ENCODE measurements at regions not wholly inside any gene's neighbourhood (a gene's known extent, or its start where the extent isn't known, plus 50 kb on each side); places are given as distances from the start of the nearest gene placed in this dataset.
"Not testable (repeated sequence)": the region's sequence is repeated elsewhere in the genome, so short reads cannot be mapped to it uniquely, and the experiment has no call there.

DNA sequence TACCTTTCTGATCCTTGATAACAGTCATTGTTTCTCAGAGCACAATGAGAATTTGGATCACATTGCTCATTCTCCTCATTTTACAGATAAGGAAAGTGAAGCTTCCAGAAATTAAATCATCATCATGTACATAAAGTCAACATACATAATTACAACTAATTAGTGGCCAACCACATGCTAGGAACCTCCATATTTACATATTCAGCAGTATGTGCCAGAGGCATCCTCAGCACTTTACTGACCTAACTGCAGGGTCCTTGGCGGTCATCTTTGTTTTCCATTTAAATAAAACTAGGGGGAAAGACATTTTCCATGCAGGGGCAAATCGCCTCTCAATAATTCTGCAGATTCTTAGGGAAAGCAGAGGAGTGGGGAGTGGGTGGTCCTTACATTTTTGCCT, 752.9 kb downstream of the KCNJ2 start:
- no peaks in the 10 kb centered on the region for H3K36me3 Mint-ChIP-seq (ENCODE audit: low read depth)
- no peaks in the 10 kb centered on the region for H3K27me3 Mint-ChIP-seq
- H3K4me3 Mint-ChIP-seq = no peak overlapping the region
- peaks cover 54% of the 10 kb centered on the region for H3K9me3 Mint-ChIP-seq
- intact Hi-C loops (cut with micrococcal nuclease) = no loop called here
- H3K27ac Mint-ChIP-seq = no peak overlapping the region
- no peaks in the 10 kb centered on the region for H3K4me1 Mint-ChIP-seq (ENCODE audit: low read depth)

DNA sequence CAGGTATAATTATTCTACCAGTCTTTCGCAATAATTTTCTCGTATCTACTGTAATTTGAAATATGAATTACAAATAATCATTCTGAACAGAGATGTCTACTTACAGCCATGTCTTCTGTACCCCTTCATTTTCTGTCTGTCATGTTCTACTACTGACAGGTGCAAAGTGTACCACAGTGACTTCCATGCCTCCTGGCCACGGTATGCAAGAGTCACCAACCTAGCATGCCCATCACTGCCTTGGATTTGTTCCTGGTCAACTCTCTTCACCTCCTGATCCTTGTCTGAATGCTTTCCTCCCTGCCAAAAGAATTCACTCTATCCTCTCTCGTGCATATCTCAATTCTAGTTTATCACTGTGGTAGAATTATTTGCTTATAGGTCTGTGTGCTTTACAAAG, 755.4 kb downstream of the KCNJ2 start:
- intact Hi-C loops (cut with micrococcal nuclease) = no loop called here
- Mint-ChIP-seq H3K27me3 (no peaks in the 10 kb centered on the region), H3K4me3 (no peak overlapping the region), H3K9me3 (peaks cover 30% of the 10 kb centered on the region), H3K27ac (no peak overlapping the region), H3K36me3 (ENCODE audit: low read depth) (no peaks in the 10 kb centered on the region), H3K4me1 (ENCODE audit: low read depth) (no peaks in the 10 kb centered on the region)

DNA sequence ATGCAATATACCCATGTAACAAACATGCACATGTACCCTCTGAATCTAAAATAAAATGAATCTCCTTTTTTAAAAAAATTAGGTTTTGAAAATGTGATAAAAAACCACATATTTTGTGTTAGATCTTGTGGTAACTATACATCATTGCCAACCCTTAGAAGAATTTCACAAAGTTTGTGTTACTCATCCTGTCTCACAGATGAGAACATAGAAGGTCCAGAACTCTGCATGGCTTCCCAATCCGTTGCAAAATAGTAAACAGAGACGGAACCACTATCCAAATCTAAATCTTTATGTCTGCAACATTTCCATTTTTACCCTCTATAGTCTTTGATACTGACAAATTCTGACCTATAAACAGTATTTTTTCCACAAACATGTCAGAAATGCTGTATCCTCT, 759.9 kb downstream of the KCNJ2 start:
- H3K36me3 Mint-ChIP-seq (ENCODE audit: low read depth) = no peaks in the 10 kb centered on the region
- H3K4me3 Mint-ChIP-seq = no peak overlapping the region
- H3K27ac Mint-ChIP-seq = no peak overlapping the region
- H3K27me3 Mint-ChIP-seq = no peaks in the 10 kb centered on the region
- no peaks in the 10 kb centered on the region for H3K4me1 Mint-ChIP-seq (ENCODE audit: low read depth)
- intact Hi-C loops (cut with micrococcal nuclease) = no loop called here
- peaks cover 11% of the 10 kb centered on the region for H3K9me3 Mint-ChIP-seq

DNA sequence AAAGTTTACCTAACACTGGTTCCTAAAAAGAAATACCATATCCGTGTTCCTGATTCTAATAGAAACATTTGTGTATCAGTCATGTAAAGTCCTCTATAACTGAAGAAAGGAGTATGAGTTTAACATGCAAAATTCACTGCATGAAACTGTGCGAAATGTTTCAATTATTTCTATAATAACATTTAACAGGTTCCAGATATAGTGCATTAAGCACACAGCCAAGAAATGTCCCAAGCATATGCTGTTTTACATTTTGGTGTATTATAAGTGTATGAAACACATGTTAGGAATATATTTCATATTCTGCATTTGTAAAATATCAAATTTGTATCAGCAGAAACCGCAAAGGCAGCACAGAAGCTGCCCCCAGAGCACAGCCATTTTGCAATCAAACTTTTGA, 764.9 kb downstream of the KCNJ2 start:
- no peaks in the 10 kb centered on the region for H3K36me3 Mint-ChIP-seq (ENCODE audit: low read depth)
- no peaks in the 10 kb centered on the region for H3K27me3 Mint-ChIP-seq
- peaks cover 8% of the 10 kb centered on the region for H3K9me3 Mint-ChIP-seq
- H3K27ac Mint-ChIP-seq = no peak overlapping the region
- no peaks in the 10 kb centered on the region for H3K4me1 Mint-ChIP-seq (ENCODE audit: low read depth)
- intact Hi-C loops (cut with micrococcal nuclease) = no loop called here
- H3K4me3 Mint-ChIP-seq = no peak overlapping the region

DNA sequence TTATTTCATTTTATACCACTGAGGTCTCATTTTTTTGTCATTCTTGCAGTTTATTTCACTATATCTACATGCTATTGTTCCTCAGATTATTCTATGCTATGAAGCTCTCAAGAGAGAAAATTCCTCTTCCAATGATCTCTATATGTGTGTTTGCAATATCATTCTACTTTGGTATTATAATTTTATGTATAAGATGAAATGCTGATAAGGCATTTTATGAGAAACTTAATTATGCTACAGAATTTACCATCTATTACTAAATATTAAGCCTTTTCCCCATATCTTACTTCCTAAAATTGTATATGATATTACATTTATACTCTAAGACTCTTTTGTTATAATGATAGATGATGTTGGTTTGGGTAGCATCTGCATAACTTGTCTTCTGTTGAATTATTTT, 765.5 kb downstream of the KCNJ2 start:
- Mint-ChIP-seq H3K9me3 (peaks cover 8% of the 10 kb centered on the region), H3K27ac (no peak overlapping the region), H3K4me1 (ENCODE audit: low read depth) (no peaks in the 10 kb centered on the region), H3K36me3 (ENCODE audit: low read depth) (no peaks in the 10 kb centered on the region), H3K27me3 (no peaks in the 10 kb centered on the region), H3K4me3 (no peak overlapping the region)
- intact Hi-C loops (cut with micrococcal nuclease) = no loop called here

DNA sequence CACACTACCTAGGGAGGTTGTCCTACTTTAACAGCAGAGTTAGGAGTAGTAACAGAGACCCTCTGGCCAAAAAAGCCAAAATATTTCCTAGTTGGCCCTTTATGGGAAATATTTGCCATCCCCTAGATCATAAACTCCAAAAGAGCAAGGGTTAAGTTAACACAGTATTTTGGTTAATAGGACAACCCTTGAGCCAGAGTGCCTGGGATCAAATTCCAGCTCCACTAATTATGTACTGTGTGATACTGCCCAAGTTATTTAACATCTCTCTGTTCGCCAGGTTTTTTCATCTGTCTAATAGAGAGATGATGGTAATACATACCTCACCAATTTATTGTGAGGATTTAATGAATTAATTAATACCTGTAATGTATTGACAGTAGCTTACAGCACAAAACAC, 767.4 kb downstream of the KCNJ2 start:
- Mint-ChIP-seq H3K27me3 (no peaks in the 10 kb centered on the region), H3K27ac (no peak overlapping the region), H3K4me3 (no peak overlapping the region), H3K9me3 (peaks cover 8% of the 10 kb centered on the region), H3K4me1 (ENCODE audit: low read depth) (no peaks in the 10 kb centered on the region), H3K36me3 (ENCODE audit: low read depth) (no peaks in the 10 kb centered on the region)
- intact Hi-C loops (cut with micrococcal nuclease) = no loop called here

DNA sequence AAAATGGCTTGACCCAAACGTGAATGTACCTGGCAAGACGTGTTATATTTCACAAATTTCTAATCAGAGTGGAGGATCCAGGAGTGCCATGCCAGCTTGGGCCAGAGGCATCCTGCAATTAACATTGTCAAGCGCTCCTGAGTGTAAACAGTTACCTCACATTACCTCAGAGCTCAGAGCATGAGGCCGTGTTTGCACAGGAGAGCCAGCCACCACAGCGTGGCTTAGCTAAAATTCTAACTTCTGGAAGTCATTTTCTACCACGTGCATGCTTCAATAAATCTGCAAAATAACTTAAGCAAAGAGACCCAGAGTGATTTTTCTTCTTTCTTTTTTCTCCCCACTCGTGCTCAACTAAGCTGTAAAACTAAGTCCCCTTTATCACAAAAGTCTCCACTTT, 769.0 kb downstream of the KCNJ2 start:
- H3K36me3 Mint-ChIP-seq (ENCODE audit: low read depth) = no peaks in the 10 kb centered on the region
- H3K4me3 Mint-ChIP-seq = no peak overlapping the region
- no peak overlapping the region for H3K27ac Mint-ChIP-seq
- peaks cover 8% of the 10 kb centered on the region for H3K9me3 Mint-ChIP-seq
- intact Hi-C loops (cut with micrococcal nuclease) = no loop called here
- no peaks in the 10 kb centered on the region for H3K27me3 Mint-ChIP-seq
- H3K4me1 Mint-ChIP-seq (ENCODE audit: low read depth) = no peaks in the 10 kb centered on the region

DNA sequence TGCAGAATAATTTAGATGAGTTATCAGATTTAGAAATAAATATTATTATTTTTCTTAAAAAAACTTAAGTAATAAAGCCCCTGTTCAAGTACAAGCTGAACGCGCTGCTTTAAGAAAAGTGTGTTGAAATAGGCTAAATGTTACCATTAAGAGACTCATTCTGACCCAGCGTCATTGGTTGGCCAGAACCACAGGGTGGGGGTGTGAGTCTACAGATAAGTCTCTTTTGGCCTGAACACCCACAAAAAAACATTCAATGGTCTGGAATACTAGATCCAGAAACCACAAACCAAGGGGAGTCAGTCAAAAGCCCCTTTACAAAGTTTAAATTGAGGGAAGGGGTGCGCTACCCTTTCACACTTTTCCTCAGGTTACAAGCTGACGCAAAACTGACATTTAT, 776.1 kb downstream of the KCNJ2 start:
- Mint-ChIP-seq H3K36me3 (ENCODE audit: low read depth) (no peaks in the 10 kb centered on the region), H3K27ac (no peak overlapping the region), H3K9me3 (peaks cover 34% of the 10 kb centered on the region), H3K4me3 (no peak overlapping the region), H3K4me1 (ENCODE audit: low read depth) (no peaks in the 10 kb centered on the region), H3K27me3 (no peaks in the 10 kb centered on the region)
- intact Hi-C loops (cut with micrococcal nuclease) = no loop called here

DNA sequence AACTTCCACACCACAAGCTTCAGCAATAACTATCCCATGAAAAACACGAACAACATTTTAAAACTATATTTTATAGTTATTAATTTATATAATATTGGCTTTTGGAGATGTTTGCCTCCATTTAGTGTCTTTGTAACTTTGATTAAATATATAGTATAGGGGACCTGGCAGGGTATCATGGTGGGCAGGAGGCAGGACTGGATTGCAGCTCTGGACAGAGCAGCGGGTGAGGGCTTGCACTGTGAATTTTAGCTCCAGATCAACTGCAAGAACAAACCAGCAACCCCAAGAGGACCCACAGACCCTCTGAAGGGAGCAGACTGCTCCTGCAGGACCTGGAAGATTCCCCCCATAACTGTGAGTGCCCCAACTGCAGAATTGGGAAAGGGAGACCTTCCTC, 777.9 kb downstream of the KCNJ2 start:
- intact Hi-C loops (cut with micrococcal nuclease) = no loop called here
- peaks cover 51% of the 10 kb centered on the region for H3K9me3 Mint-ChIP-seq
- H3K4me3 Mint-ChIP-seq = no peak overlapping the region
- H3K27me3 Mint-ChIP-seq = no peaks in the 10 kb centered on the region
- no peaks in the 10 kb centered on the region for H3K36me3 Mint-ChIP-seq (ENCODE audit: low read depth)
- H3K4me1 Mint-ChIP-seq (ENCODE audit: low read depth) = no peaks in the 10 kb centered on the region
- no peak overlapping the region for H3K27ac Mint-ChIP-seq

DNA sequence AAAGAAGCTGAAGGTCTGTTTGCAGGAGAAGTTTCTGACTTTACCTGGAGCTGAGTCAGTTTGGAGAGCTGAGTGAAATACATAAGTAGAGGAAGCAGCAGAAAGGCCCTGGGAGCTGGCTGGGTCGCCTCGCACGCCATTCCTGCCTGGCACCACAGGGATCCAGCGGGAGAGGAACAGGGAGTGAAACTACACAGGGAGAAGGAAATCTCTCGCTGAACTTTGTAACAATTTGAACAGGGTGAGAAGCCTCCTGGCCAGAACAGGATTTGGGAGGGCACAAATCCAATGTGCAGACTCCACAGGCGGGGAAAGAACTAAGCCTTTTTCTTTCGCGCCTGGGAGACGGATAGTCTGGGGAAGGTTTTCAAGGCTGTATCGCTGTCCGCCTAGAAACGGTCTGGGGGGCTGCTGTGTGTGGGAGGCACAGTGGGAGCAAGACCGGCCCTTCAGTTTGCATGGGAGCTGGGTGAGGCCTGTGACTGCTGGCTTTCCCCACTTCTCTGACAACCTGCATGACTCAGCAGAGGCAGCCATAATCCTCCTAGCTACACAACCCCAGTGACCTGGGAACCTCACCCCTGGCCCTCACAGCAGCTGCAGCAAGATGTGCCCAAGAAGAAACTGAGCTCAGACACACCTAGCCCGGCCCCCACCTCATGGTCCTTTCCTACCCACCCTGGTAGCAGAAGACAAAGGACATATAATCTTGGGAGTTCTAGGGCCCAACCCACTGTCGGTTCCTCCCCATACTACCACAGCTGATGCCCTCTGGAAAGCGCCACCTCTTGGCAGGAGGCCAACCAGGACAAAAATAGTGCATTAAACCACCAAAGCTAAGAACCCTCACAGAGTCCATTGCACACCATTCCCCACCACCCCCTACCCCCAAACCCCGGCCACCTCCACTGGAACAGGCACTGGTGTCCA, 778.6 kb downstream of the KCNJ2 start:
- no peaks in the 10 kb centered on the region for H3K4me1 Mint-ChIP-seq (ENCODE audit: low read depth)
- no peaks in the 10 kb centered on the region for H3K36me3 Mint-ChIP-seq (ENCODE audit: low read depth)
- intact Hi-C loops (cut with micrococcal nuclease) = no loop called here
- H3K27me3 Mint-ChIP-seq = no peaks in the 10 kb centered on the region
- peaks cover 58% of the 10 kb centered on the region for H3K9me3 Mint-ChIP-seq
- no peak overlapping the region for H3K27ac Mint-ChIP-seq
- no peak overlapping the region for H3K4me3 Mint-ChIP-seq

DNA sequence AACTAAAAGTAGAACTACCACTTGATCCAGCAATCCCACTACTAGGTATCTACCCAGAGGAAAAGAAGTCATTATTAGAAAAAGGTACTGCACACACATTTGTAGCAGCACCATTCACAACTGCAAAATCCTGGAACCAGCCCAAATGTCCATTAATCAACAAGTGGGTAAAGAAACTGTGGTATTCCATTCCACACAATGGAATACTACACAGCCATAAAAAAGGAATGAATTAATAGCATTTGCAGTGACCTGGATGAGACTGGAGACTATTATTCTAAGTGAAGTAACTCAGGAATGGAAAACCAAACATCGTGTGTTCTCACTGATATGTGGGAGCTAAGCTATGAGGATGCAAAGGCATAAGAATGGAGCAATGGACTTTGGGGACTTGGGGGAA, 783.8 kb downstream of the KCNJ2 start:
- peaks cover 51% of the 10 kb centered on the region for H3K9me3 Mint-ChIP-seq
- H3K27me3 Mint-ChIP-seq; H3K4me1 Mint-ChIP-seq (ENCODE audit: low read depth); intact Hi-C loops (cut with micrococcal nuclease); H3K36me3 Mint-ChIP-seq (ENCODE audit: low read depth); H3K4me3 Mint-ChIP-seq; H3K27ac Mint-ChIP-seq: not testable (repeated sequence)

DNA sequence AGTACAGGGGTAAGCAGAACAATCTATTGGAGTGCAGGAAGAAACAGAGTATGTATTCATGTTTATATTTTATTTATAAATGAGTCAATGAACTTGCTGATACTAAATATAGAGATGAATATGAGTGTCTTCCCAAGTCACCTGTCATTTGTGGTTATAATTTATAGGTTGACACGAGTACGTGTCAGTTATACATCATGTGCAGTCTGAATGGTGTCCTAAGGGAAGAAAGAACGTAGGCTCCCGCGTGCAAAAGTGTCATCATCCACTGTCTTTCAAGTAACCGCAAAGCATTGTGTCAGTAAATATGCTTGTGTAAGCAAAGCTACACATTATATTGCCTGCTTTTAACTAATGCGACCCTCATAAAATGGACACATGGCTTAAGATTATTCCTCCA, 786.1 kb downstream of the KCNJ2 start:
- Mint-ChIP-seq H3K27ac (no peak overlapping the region), H3K27me3 (no peaks in the 10 kb centered on the region), H3K4me3 (no peak overlapping the region), H3K9me3 (peaks cover 28% of the 10 kb centered on the region), H3K4me1 (ENCODE audit: low read depth) (no peaks in the 10 kb centered on the region), H3K36me3 (ENCODE audit: low read depth) (no peaks in the 10 kb centered on the region)
- intact Hi-C loops (cut with micrococcal nuclease) = no loop called here

DNA sequence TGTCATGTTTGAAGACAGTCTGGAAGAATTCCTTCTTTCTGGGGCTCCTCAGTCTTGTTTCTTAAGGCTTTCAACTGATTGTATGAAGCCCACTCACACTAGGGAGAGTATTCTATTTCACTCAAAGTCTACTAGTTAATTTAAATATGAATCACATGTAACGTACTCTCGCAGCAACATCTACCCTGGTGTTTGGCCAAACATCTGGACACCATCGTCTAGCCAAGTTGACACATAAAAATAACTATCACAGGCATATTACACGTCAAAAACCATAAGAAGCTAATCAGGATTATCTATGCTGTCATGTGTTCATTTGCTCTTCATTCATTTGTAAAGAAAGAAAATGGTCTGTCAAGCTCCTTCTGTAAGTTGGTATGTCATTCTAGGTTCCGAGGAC, 787.4 kb downstream of the KCNJ2 start:
- H3K36me3 Mint-ChIP-seq (ENCODE audit: low read depth) = no peaks in the 10 kb centered on the region
- H3K9me3 Mint-ChIP-seq = peaks cover 24% of the 10 kb centered on the region
- intact Hi-C loops (cut with micrococcal nuclease) = no loop called here
- H3K27me3 Mint-ChIP-seq = no peaks in the 10 kb centered on the region
- no peak overlapping the region for H3K4me3 Mint-ChIP-seq
- no peaks in the 10 kb centered on the region for H3K4me1 Mint-ChIP-seq (ENCODE audit: low read depth)
- H3K27ac Mint-ChIP-seq = no peak overlapping the region

DNA sequence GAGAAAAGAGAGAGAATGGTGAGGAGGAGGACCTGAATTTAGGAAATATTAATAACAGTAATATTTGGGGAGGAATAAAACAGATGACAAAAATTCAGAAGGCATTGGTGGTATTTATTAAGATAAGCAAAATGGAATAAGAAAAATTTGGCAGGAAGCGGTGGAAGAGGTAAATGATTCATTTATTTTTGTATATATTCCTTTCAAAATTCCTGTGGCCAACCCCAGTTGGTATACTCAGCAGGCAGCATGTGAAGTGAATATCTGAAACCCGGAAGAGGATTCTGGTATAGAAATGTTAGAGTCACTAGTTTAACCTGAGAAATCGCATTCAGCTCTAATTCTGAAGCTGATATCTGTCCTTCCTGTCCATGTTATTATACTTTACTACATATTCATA, 792.0 kb downstream of the KCNJ2 start:
- Mint-ChIP-seq H3K4me3 (no peak overlapping the region), H3K9me3 (peaks cover 9% of the 10 kb centered on the region), H3K27ac (no peak overlapping the region), H3K27me3 (no peaks in the 10 kb centered on the region), H3K4me1 (ENCODE audit: low read depth) (no peaks in the 10 kb centered on the region), H3K36me3 (ENCODE audit: low read depth) (no peaks in the 10 kb centered on the region)
- intact Hi-C loops (cut with micrococcal nuclease) = no loop called here

DNA sequence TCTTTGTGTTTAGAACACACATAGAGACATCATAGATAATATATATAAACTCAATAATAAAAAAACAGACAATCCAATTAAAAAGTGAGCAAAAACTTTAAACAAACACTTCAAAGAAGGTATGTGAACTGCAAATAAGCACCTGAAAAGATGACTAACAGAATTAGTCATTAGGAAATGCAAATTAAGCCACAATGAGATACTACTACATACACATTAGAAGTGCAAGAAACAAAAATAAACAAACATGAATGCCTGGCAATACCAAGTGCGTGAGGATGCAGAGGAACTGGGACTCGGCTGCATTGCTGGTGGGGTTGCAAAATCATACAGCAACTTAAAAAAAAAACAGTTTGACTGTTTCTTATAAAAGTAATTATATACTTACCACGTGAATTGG, 799.0 kb downstream of the KCNJ2 start:
- intact Hi-C loops (cut with micrococcal nuclease) = no loop called here
- no peaks in the 10 kb centered on the region for H3K27me3 Mint-ChIP-seq
- no peaks in the 10 kb centered on the region for H3K36me3 Mint-ChIP-seq (ENCODE audit: low read depth)
- H3K4me3 Mint-ChIP-seq = no peak overlapping the region
- no peak overlapping the region for H3K27ac Mint-ChIP-seq
- H3K9me3 Mint-ChIP-seq = no peaks in the 10 kb centered on the region
- H3K4me1 Mint-ChIP-seq (ENCODE audit: low read depth) = no peaks in the 10 kb centered on the region

All from dendritic cell treated with granulocyte-macrophage colony-stimulating factor and Interleukin-4, amounts not matched to agents 40 ng/mL and 50 ng/mL, for 4 days (primary cell).